ENCODE measurements at regions not wholly inside any gene's neighbourhood (a gene's known extent, or its start where the extent isn't known, plus 50 kb on each side); places are given as distances from the start of the nearest gene placed in this dataset.

- no peak for DNase-seq (ENCODE audit: low read depth, low spot score)
- H3K36me3 ChIP-seq (ENCODE audit: insufficient read depth, low read length) = no peaks in the 10 kb centered on the region
- TF ChIP-seq EZH2 (IDR thresholded peaks at IDR 0.05) (no peak), POLR2AphosphoS5 (IDR thresholded peaks at IDR 0.05; ENCODE audit: borderline replicate concordance, low read depth, low read length) (no peak), FOXP2 (optimal IDR thresholded peaks at IDR 0.05; ENCODE audit: control extremely low read depth, extremely low read length, insufficient read depth) (no peak)
- H3K9ac ChIP-seq (ENCODE audit: insufficient read length) = no peak overlapping the region
- H3K27ac ChIP-seq = no peak overlapping the region
- H3K4me3 ChIP-seq = no peak overlapping the region
- no peaks in the 10 kb centered on the region for H3K9me3 ChIP-seq (ENCODE audit: low read depth, low read length)
These were observed 284.2 kb downstream of the LRFN2 start for GRCh38 chr6:40302856-40303454.

GRCh38 chr6:40299681-40300080 is 287.5 kb downstream of the LRFN2 start:
- Histone ChIP-seq H3K9me3 (ENCODE audit: low read depth, low read length) (no peaks in the 10 kb centered on the region), H3K36me3 (ENCODE audit: insufficient read depth, low read length) (no peaks in the 10 kb centered on the region), H3K9ac (ENCODE audit: insufficient read length) (no peak overlapping the region), H3K4me3 (no peak overlapping the region), H3K27ac (no peak overlapping the region)
- no peak for DNase-seq (ENCODE audit: low read depth, low spot score)
- TF ChIP-seq FOXP2 (optimal IDR thresholded peaks at IDR 0.05; ENCODE audit: control extremely low read depth, extremely low read length, insufficient read depth) (no peak), POLR2AphosphoS5 (IDR thresholded peaks at IDR 0.05; ENCODE audit: borderline replicate concordance, low read depth, low read length) (no peak), EZH2 (IDR thresholded peaks at IDR 0.05) (no peak)

- no peak for TF ChIP-seq POLR2AphosphoS5 (IDR thresholded peaks at IDR 0.05; ENCODE audit: borderline replicate concordance, low read depth, low read length)
- no peak for TF ChIP-seq FOXP2 (optimal IDR thresholded peaks at IDR 0.05; ENCODE audit: control extremely low read depth, extremely low read length, insufficient read depth)
- TF ChIP-seq EZH2 (IDR thresholded peaks at IDR 0.05) = no peak
- Histone ChIP-seq H3K27ac (no peak overlapping the region), H3K36me3 (ENCODE audit: insufficient read depth, low read length) (no peaks in the 10 kb centered on the region), H3K9me3 (ENCODE audit: low read depth, low read length) (no peaks in the 10 kb centered on the region), H3K9ac (ENCODE audit: insufficient read length) (no peak overlapping the region), H3K4me3 (no peak overlapping the region)
- DNase-seq (ENCODE audit: low read depth, low spot score) = no peak
These were observed 289.0 kb downstream of the LRFN2 start for GRCh38 chr6:40298207-40298606.

- H3K9me3 ChIP-seq (ENCODE audit: low read depth, low read length) = no peaks in the 10 kb centered on the region
- H3K27ac ChIP-seq = no peak overlapping the region
- no peak overlapping the region for H3K9ac ChIP-seq (ENCODE audit: insufficient read length)
- no peak for DNase-seq (ENCODE audit: low read depth, low spot score)
- TF ChIP-seq EZH2 (IDR thresholded peaks at IDR 0.05) = no peak
- TF ChIP-seq POLR2AphosphoS5 (IDR thresholded peaks at IDR 0.05; ENCODE audit: borderline replicate concordance, low read depth, low read length) = no peak
- TF ChIP-seq FOXP2 (optimal IDR thresholded peaks at IDR 0.05; ENCODE audit: control extremely low read depth, extremely low read length, insufficient read depth) = no peak
- no peaks in the 10 kb centered on the region for H3K36me3 ChIP-seq (ENCODE audit: insufficient read depth, low read length)
- H3K4me3 ChIP-seq = no peak overlapping the region
These were observed 291.8 kb downstream of the LRFN2 start for GRCh38 chr6:40295251-40295950.

GRCh38 chr6:40293460-40294185 is 293.5 kb downstream of the LRFN2 start:
- H3K27ac ChIP-seq = no peak overlapping the region
- TF ChIP-seq FOXP2 (optimal IDR thresholded peaks at IDR 0.05; ENCODE audit: control extremely low read depth, extremely low read length, insufficient read depth) (no peak), POLR2AphosphoS5 (IDR thresholded peaks at IDR 0.05; ENCODE audit: borderline replicate concordance, low read depth, low read length) (no peak), EZH2 (IDR thresholded peaks at IDR 0.05) (no peak)
- H3K9ac ChIP-seq (ENCODE audit: insufficient read length) = no peak overlapping the region
- H3K4me3 ChIP-seq = no peak overlapping the region
- H3K9me3 ChIP-seq (ENCODE audit: low read depth, low read length) = no peaks in the 10 kb centered on the region
- no peak for DNase-seq (ENCODE audit: low read depth, low spot score)
- H3K36me3 ChIP-seq (ENCODE audit: insufficient read depth, low read length) = no peaks in the 10 kb centered on the region

GRCh38 chr6:40293060-40293459 is 294.1 kb downstream of the LRFN2 start:
- H3K27ac ChIP-seq = no peak overlapping the region

GRCh38 chr6:40290816-40291215 is 296.3 kb downstream of the LRFN2 start:
- H3K27ac ChIP-seq = no peak overlapping the region
- no peak overlapping the region for H3K4me3 ChIP-seq
- no peaks in the 10 kb centered on the region for H3K9me3 ChIP-seq (ENCODE audit: low read depth, low read length)
- no peak for DNase-seq (ENCODE audit: low read depth, low spot score)
- no peak overlapping the region for H3K9ac ChIP-seq (ENCODE audit: insufficient read length)
- TF ChIP-seq EZH2 (IDR thresholded peaks at IDR 0.05) = no peak
- TF ChIP-seq FOXP2 (optimal IDR thresholded peaks at IDR 0.05; ENCODE audit: control extremely low read depth, extremely low read length, insufficient read depth) = no peak
- no peak for TF ChIP-seq POLR2AphosphoS5 (IDR thresholded peaks at IDR 0.05; ENCODE audit: borderline replicate concordance, low read depth, low read length)
- H3K36me3 ChIP-seq (ENCODE audit: insufficient read depth, low read length) = no peaks in the 10 kb centered on the region

More at GRCh38 chr6:40293060-40293459, 294.1 kb downstream of the LRFN2 start:
- Histone ChIP-seq H3K4me3 (no peak overlapping the region), H3K36me3 (ENCODE audit: insufficient read depth, low read length) (no peaks in the 10 kb centered on the region), H3K9me3 (ENCODE audit: low read depth, low read length) (no peaks in the 10 kb centered on the region), H3K9ac (ENCODE audit: insufficient read length) (no peak overlapping the region)
- DNase-seq (ENCODE audit: low read depth, low spot score) = no peak
- no peak for TF ChIP-seq EZH2 (IDR thresholded peaks at IDR 0.05)
- TF ChIP-seq FOXP2 (optimal IDR thresholded peaks at IDR 0.05; ENCODE audit: control extremely low read depth, extremely low read length, insufficient read depth) = no peak
- no peak for TF ChIP-seq POLR2AphosphoS5 (IDR thresholded peaks at IDR 0.05; ENCODE audit: borderline replicate concordance, low read depth, low read length)

- H3K27ac ChIP-seq = no peak overlapping the region
- no peaks in the 10 kb centered on the region for H3K9me3 ChIP-seq (ENCODE audit: low read depth, low read length)
- no peak overlapping the region for H3K9ac ChIP-seq (ENCODE audit: insufficient read length)
- no peak for TF ChIP-seq POLR2AphosphoS5 (IDR thresholded peaks at IDR 0.05; ENCODE audit: borderline replicate concordance, low read depth, low read length)
- TF ChIP-seq EZH2 (IDR thresholded peaks at IDR 0.05) = no peak
- no peak for TF ChIP-seq FOXP2 (optimal IDR thresholded peaks at IDR 0.05; ENCODE audit: control extremely low read depth, extremely low read length, insufficient read depth)
- H3K4me3 ChIP-seq = no peak overlapping the region
- DNase-seq (ENCODE audit: low read depth, low spot score) = no peak
- H3K36me3 ChIP-seq (ENCODE audit: insufficient read depth, low read length) = no peaks in the 10 kb centered on the region
These were observed 298.2 kb downstream of the LRFN2 start for GRCh38 chr6:40288919-40289318.

Data from SK-N-MC (cell line).